ENCODE measurements at regions not wholly inside any gene's neighbourhood (a gene's known extent, or its start where the extent isn't known, plus 50 kb on each side); places are given as distances from the start of the nearest gene placed in this dataset.

DNA sequence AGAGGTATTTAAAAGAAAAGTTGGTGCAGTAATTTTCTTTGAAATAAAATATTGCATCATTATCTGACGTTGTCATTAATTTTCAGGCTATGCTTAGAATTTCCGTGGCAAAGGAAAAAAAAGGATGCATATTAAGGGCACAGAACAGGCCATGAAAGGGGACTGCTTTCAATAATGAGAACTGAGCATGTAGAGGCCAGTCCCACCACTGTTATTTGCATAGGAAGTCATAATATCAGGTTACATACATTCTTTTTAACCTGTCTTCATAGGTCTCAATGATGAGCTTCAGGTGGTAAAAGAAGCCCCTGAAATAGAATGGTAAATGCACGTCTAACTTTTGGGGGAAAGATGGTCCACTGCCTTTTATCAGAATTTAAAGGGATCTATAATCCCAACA, 272.1 kb upstream of the ALCAM start:
- TF ChIP-seq, protein P1, sequence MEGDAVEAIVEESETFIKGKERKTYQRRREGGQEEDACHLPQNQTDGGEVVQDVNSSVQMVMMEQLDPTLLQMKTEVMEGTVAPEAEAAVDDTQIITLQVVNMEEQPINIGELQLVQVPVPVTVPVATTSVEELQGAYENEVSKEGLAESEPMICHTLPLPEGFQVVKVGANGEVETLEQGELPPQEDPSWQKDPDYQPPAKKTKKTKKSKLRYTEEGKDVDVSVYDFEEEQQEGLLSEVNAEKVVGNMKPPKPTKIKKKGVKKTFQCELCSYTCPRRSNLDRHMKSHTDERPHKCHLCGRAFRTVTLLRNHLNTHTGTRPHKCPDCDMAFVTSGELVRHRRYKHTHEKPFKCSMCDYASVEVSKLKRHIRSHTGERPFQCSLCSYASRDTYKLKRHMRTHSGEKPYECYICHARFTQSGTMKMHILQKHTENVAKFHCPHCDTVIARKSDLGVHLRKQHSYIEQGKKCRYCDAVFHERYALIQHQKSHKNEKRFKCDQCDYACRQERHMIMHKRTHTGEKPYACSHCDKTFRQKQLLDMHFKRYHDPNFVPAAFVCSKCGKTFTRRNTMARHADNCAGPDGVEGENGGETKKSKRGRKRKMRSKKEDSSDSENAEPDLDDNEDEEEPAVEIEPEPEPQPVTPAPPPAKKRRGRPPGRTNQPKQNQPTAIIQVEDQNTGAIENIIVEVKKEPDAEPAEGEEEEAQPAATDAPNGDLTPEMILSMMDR (IDR thresholded peaks at IDR 0.05) = no peak
- no peak for TF ChIP-seq POLR2AphosphoS5 (IDR thresholded peaks at IDR 0.05; ENCODE audit: insufficient read depth in 1 of 2, low read depth in 1 of 2)
- TF ChIP-seq POLR2A (IDR thresholded peaks at IDR 0.05) = no peak
